Thoracic aorta (tissue), 2 donors: ENCODE measurements at regions not wholly inside any gene's neighbourhood (a gene's known extent, or its start where the extent isn't known, plus 50 kb on each side); places are given as distances from the start of the nearest gene placed in this dataset.

Source experiments
- ATAC-seq: fragments of 150-250 bp; one replicate; pipeline ENCODE4 v1.8.0; 2017; ENCODE audit warnings: low read depth; ENCODE audit not compliant: insufficient number of reproducible peaks, low FRiP score
- DNase-seq: peaks from one replicate; pipeline ENCODE4 v3.0.0-alpha.2; 2020; ENCODE audit warnings: low spot score
- H3K27ac ChIP-seq, 2 donors: fragments of 200-600 bp; sonication (generic); 1 replicate in 1 of 2; 2 replicates in 1 of 2; pipeline ENCODE4 v1.5.1; 2016; ENCODE audit warnings: mild to moderate bottlenecking in 2 of 2, moderate library complexity in 2 of 2
- H3K27me3 ChIP-seq: fragments of 200-600 bp; sonication (generic); replicated peaks from 2 replicates; pipeline ENCODE4 v1.6.0; 2016; ENCODE audit warnings: mild to moderate bottlenecking; ENCODE audit not compliant: insufficient read depth
- H3K36me3 ChIP-seq: fragments of 200-600 bp; sonication (generic); one replicate; pipeline ENCODE4 v1.5.1; 2016
- H3K4me1 ChIP-seq, 2 donors: fragments of 200-600 bp; sonication (generic); 1 replicate in 1 of 2; 2 replicates in 1 of 2; pipeline versions ENCODE4 v1.5.1 to v1.6.0; 2016; ENCODE audit warnings: low read depth in 2 of 2, mild to moderate bottlenecking in 1 of 2; ENCODE audit not compliant: control insufficient read depth in 1 of 2
- H3K4me3 ChIP-seq: fragments of 200-600 bp; sonication (generic); 2 replicates; pipeline ENCODE4 v1.5.1; 2016; ENCODE audit warnings: mild to moderate bottlenecking
- H3K9me3 ChIP-seq: fragments of 200-600 bp; sonication (generic); 2 replicates; pipeline ENCODE4 v1.5.1; 2016
- TF ChIP-seq, protein P1 (sequence below): fragments of 200-600 bp; sonication (generic); IDR thresholded peaks from one replicate; pipeline ENCODE4 v1.5.1; 2019; ENCODE audit warnings: antibody characterized with exemption

DNA sequence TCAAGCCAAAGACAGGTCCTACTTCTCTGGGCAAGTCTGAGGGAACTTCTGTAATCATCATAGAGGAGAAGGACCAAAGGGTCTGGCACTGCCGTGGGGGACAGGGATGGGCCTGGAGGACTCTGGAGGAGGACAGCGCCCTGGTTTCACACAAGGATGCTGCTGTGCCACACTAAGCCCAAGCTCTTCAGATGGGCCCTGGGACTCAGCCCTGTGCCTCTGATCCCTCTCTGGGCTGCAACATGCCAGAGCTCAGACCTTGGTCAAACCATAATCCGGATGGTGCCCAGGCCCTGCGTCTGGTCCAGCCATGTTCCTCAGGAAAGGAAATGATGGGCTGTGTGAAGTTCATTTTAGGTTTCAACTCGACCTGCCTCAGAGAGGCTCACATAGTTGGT, 222.0 kb upstream of the COPS8 start:
- Histone ChIP-seq H3K9me3 (no peaks in the 10 kb centered on the region), H3K27ac (no peak overlapping the region), H3K36me3 (no peaks in the 10 kb centered on the region), H3K27me3 (no peaks in the 10 kb centered on the region), H3K4me1 (no peaks in the 10 kb centered on the region), H3K4me3 (no peak overlapping the region)
- TF ChIP-seq, protein P1, sequence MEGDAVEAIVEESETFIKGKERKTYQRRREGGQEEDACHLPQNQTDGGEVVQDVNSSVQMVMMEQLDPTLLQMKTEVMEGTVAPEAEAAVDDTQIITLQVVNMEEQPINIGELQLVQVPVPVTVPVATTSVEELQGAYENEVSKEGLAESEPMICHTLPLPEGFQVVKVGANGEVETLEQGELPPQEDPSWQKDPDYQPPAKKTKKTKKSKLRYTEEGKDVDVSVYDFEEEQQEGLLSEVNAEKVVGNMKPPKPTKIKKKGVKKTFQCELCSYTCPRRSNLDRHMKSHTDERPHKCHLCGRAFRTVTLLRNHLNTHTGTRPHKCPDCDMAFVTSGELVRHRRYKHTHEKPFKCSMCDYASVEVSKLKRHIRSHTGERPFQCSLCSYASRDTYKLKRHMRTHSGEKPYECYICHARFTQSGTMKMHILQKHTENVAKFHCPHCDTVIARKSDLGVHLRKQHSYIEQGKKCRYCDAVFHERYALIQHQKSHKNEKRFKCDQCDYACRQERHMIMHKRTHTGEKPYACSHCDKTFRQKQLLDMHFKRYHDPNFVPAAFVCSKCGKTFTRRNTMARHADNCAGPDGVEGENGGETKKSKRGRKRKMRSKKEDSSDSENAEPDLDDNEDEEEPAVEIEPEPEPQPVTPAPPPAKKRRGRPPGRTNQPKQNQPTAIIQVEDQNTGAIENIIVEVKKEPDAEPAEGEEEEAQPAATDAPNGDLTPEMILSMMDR, result no peak
- ATAC-seq, result no peak
- DNase-seq, result no peak

DNA sequence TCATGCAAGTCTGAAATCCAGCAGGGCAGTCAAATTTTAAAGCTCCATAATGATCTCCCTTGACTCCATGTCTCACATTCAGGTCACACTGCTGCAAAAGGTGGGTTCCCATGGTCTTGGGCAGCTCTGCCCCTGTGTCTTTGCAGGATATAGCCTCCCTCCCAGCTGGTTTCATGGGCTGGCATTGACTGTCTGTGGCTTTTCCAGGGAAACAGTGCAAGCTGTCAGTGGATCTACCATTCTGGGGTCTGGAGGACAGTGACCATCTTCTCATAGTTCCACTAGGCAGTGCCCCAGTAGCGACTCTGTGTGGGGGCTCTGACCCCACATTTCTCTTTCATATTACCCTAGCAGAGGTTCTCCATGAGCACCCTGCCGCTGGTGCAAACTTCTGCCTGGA, 220.6 kb upstream of the COPS8 start:
- no peak for ATAC-seq
- no peaks in the 10 kb centered on the region for H3K9me3 ChIP-seq
- DNase-seq, result no peak
- no peaks in the 10 kb centered on the region for H3K27me3 ChIP-seq
- H3K4me3 ChIP-seq, result no peak overlapping the region
- H3K4me1 ChIP-seq, result no peaks in the 10 kb centered on the region
- TF ChIP-seq, protein P1, result no peak
- no peaks in the 10 kb centered on the region for H3K36me3 ChIP-seq
- no peak overlapping the region for H3K27ac ChIP-seq

DNA sequence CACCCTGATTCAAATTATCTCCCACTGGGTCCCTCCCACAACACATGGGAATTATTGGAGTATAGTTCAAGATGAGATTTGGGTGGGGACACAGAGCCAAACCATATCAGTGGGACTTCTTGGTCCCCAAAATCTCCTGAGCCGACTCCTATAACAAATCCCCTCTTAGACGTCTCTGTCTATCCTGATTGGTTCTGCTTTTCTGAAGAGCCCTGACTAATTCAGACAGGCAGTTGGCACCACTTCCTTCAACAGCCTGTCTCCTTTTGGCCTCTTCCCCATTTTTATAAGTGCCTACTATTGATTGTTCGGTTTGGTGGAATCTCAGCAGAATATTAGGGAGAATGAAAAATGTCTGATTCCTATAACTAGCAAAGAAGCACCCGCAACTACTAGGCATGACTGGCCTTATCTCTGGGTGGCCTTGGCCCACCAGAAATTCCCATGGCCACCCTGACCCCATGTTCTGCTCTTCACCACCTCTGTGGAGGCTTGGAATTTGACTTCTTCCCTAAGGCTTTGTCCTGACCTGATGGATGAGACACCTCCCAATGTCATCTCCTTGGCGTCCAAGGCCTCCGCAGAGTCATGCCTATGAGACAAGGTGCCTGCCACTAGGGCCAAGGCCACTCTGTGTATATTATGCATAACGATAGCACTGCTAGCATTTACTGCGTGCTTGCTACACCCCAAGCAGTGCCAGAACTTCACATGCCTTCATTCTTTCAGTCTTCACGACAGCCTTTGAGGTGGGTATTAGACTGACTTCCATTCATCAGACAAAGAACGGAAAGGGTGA, 218.9 kb upstream of the COPS8 start:
- Histone ChIP-seq H3K27ac (no peak overlapping the region), H3K36me3 (no peaks in the 10 kb centered on the region), H3K4me1 (no peaks in the 10 kb centered on the region), H3K27me3 (no peaks in the 10 kb centered on the region), H3K9me3 (no peaks in the 10 kb centered on the region), H3K4me3 (no peak overlapping the region)
- DNase-seq (no peak), ATAC-seq (no peak)
- TF ChIP-seq, protein P1, result no peak

DNA sequence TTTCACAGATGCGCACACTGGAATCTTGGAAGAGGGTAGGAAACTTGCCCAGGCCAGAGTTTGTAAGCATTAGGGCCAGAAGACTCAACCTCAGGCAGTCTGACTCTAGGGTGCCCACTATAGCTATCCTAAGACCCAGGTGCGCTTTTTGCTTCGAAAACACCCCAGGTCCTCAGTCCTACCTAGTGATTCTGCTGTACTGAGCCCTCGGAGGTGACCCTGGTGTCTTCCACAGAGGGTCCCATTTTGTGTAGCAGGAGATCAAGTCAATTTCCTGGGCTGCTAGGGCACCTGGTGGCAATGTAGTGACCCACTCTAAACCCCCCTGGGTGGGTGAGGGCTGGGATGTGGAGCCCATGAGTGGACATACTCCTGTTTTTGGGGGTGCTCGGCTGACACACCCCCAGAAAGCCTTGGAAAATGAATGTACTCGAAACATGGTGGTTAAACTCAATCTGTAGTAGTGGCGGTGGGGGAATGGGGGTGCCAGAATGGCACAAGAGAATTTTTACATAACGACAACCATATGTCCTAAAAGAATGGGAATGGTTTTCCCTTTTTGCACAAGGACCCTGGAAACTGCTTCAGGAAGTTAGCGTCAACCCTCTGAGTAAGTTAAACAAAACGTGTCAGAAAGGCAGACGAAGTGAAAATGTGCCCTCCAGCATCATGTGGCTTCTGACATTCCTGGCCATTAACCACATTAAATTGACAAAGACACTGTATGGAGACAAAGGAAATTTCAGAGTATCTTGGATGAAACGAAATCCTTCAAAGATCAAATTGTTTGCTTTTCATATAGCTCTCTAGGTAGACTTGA, 218.0 kb upstream of the COPS8 start:
- Histone ChIP-seq H3K4me1 (no peaks in the 10 kb centered on the region), H3K4me3 (no peak overlapping the region), H3K9me3 (no peaks in the 10 kb centered on the region), H3K27me3 (no peaks in the 10 kb centered on the region), H3K27ac (no peak overlapping the region), H3K36me3 (no peaks in the 10 kb centered on the region)
- ATAC-seq, result no peak
- DNase-seq, result no peak
- TF ChIP-seq, protein P1, result no peak

DNA sequence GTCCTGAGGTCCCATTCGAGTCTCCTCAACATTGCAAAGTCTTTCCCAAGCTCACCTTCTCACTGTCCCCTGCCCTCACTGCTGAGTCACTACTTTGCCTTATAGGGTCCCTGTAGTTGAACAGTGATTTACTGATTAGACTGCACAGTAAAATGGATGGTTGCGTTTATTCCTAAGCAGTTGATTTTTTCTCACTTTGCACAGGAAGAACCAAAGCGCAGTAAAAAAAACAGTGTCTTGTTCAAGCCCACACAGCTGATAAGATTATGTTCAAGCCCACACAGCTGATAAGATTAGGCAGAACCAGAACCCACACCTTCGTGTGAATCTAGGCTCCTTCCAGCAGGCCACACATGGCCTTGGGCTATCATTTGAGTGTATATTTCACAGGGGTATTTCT, 215.3 kb upstream of the COPS8 start:
- TF ChIP-seq, protein P1, result no peak
- DNase-seq, result no peak

More for the DNA sequence above, 215.3 kb upstream of the COPS8 start:
- Histone ChIP-seq H3K4me1 (no peaks in the 10 kb centered on the region), H3K4me3 (no peak overlapping the region), H3K27me3 (no peaks in the 10 kb centered on the region), H3K9me3 (no peaks in the 10 kb centered on the region), H3K36me3 (no peaks in the 10 kb centered on the region), H3K27ac (no peak overlapping the region)
- ATAC-seq, result no peak
